Testis (tissue), 2 donors: ENCODE measurements at regions not wholly inside any gene's neighbourhood (a gene's known extent, or its start where the extent isn't known, plus 50 kb on each side); places are given as distances from the start of the nearest gene placed in this dataset.

Experiments
- DNase-seq: peaks from one replicate; pipeline ENCODE4 v3.0.0-alpha.2; 2019
- H3K27ac ChIP-seq, 2 donors: fragments of 200-600 bp; sonication (generic); one replicate each; pipeline ENCODE4 v1.5.1; 2019
- H3K27me3 ChIP-seq: fragments of 200-600 bp; sonication (generic); one replicate; pipeline ENCODE4 v1.5.1; 2019
- H3K36me3 ChIP-seq: fragments of 200-600 bp; sonication (generic); one replicate; pipeline ENCODE4 v1.5.1; 2017; ENCODE audit warnings: low read depth; ENCODE audit errors: missing control alignments
- H3K4me1 ChIP-seq: fragments of 200-600 bp; sonication (generic); one replicate; pipeline ENCODE4 v1.5.1; 2019
- H3K4me3 ChIP-seq, 2 donors: fragments of 200-600 bp; sonication (generic); one replicate each; pipeline ENCODE4 v1.5.1; 2017 to 2019
- H3K9me3 ChIP-seq: fragments of 200-600 bp; sonication (generic); one replicate; pipeline ENCODE4 v1.5.1; 2017
- CTCF ChIP-seq, 3 experiments: fragments of 450-650 bp in 2 of 3; fragments of 200-600 bp in 1 of 3; sonication (generic) in 1 of 3; IDR thresholded peaks; one replicate each; pipeline ENCODE4 v1.5.1; 2016 to 2019; ENCODE audit warnings: antibody characterized with exemption in 3 of 3, mild to moderate bottlenecking in 2 of 3, moderate library complexity in 1 of 3
- POLR2A ChIP-seq: fragments of 450-650 bp; IDR thresholded peaks from one replicate; pipeline ENCODE4 v1.6.1; 2017; ENCODE audit warnings: antibody characterized with exemption, mild to moderate bottlenecking, moderate library complexity
- WGBS, 2 donors: methylation state at CpG; one replicate each; pipeline ENCODE4 v1.1.5; 2018; 5-methylcytosine and 5-hydroxymethylcytosine counted together
- intact Hi-C: fragments of 100-400 bp; cut with DNase I; formaldehyde crosslinking; loops from one replicate; pipeline ENCODE4 v1.15.1; 2023; ENCODE audit warnings: low total_unique reads

GRCh38 chr2:238655974-238656722 lies 191.7 kb upstream of the TWIST2 start:
- WGBS, 2 donors = 56 to 69% methylated on average over 7 to 8 of the region's 8 CpGs
- DNase-seq = no peak
- intact Hi-C loops = no loop called here
- Histone ChIP-seq H3K27ac (no peak overlapping the region), H3K9me3 (no peaks in the 10 kb centered on the region), H3K27me3 (no peaks in the 10 kb centered on the region), H3K36me3 (no peaks in the 10 kb centered on the region), H3K4me1 (no peaks in the 10 kb centered on the region), H3K4me3 (no peak overlapping the region)
- TF ChIP-seq CTCF (IDR thresholded peaks at IDR 0.05) (no peak), POLR2A (no peak)

GRCh38 chr2:238657132-238658053 lies 190.5 kb upstream of the TWIST2 start:
- Histone ChIP-seq H3K9me3 (no peaks in the 10 kb centered on the region), H3K4me1 (no peaks in the 10 kb centered on the region), H3K4me3 (no peak overlapping the region), H3K36me3 (no peaks in the 10 kb centered on the region), H3K27me3 (no peaks in the 10 kb centered on the region), H3K27ac (no peak overlapping the region)
- intact Hi-C loops = no loop called here
- no peak for DNase-seq
- no peak for TF ChIP-seq CTCF (IDR thresholded peaks at IDR 0.05)
- TF ChIP-seq POLR2A = no peak
- 69 to 76% methylated on average over 11 to 12 of the region's 12 CpGs for WGBS, 2 donors

GRCh38 chr2:238658054-238658407 lies 189.9 kb upstream of the TWIST2 start:
- TF ChIP-seq CTCF (IDR thresholded peaks at IDR 0.05) = no peak
- no peak for TF ChIP-seq POLR2A
- 85 to 93% methylated on average over 7 of the region's 7 CpGs for WGBS, 2 donors
- no peaks in the 10 kb centered on the region for H3K27me3 ChIP-seq
- H3K4me3 ChIP-seq = no peak overlapping the region
- no peaks in the 10 kb centered on the region for H3K4me1 ChIP-seq
- DNase-seq = no peak
- no peaks in the 10 kb centered on the region for H3K36me3 ChIP-seq
- no peak overlapping the region for H3K27ac ChIP-seq
- intact Hi-C loops = no loop called here
- H3K9me3 ChIP-seq = no peaks in the 10 kb centered on the region

GRCh38 chr2:238658820-238659219 lies 189.1 kb upstream of the TWIST2 start:
- TF ChIP-seq POLR2A = no peak
- no peak for TF ChIP-seq CTCF (IDR thresholded peaks at IDR 0.05)
- intact Hi-C loops = no loop called here
- no peaks in the 10 kb centered on the region for H3K36me3 ChIP-seq
- no peak overlapping the region for H3K27ac ChIP-seq
- H3K27me3 ChIP-seq = no peaks in the 10 kb centered on the region
- no peaks in the 10 kb centered on the region for H3K9me3 ChIP-seq
- 74 to 91% methylated on average over 3 of the region's 3 CpGs for WGBS, 2 donors
- no peak overlapping the region for H3K4me3 ChIP-seq
- no peaks in the 10 kb centered on the region for H3K4me1 ChIP-seq
- no peak for DNase-seq
